Keratinocyte (primary cell): ENCODE measurements at regions not wholly inside any gene's neighbourhood (a gene's known extent, or its start where the extent isn't known, plus 50 kb on each side); places are given as distances from the start of the nearest gene placed in this dataset.

Experiments used
- DNase-seq: peaks from one replicate; pipeline ENCODE4 v3.0.0-alpha.2; 2011; ENCODE audit warnings: low read depth, missing footprints, low spot score
- FAIRE-seq: peaks from 2 replicates; lab custom pipeline; 2011; peaks lifted over from hg19 to GRCh38; lab: Jason Lieb, UNC
- H2AFZ ChIP-seq: 2 replicates; pipeline ENCODE4 v1.6.0; 2012; ENCODE audit warnings: low read length, control low read depth, inconsistent platforms; ENCODE audit not compliant: control insufficient read depth
- H3K27ac ChIP-seq: 2 replicates; pipeline ENCODE4 v1.5.1; 2011; ENCODE audit warnings: low read length; ENCODE audit not compliant: control insufficient read depth, insufficient read depth
- H3K27me3 ChIP-seq: 3 replicates; pipeline ENCODE4 v1.6.0; 2011; ENCODE audit warnings: low read length; ENCODE audit not compliant: control insufficient read depth, insufficient read depth; ENCODE audit errors: extremely low read depth
- H3K36me3 ChIP-seq, 2 experiments: 2 replicates in 1 of 2; 3 replicates in 1 of 2; pipeline ENCODE4 v1.5.1; 2011; ENCODE audit warnings: low read length in 2 of 2, mild to moderate bottlenecking in 1 of 2; ENCODE audit not compliant: control insufficient read depth in 2 of 2, insufficient read depth in 2 of 2; ENCODE audit errors: extremely low read depth in 1 of 2
- H3K4me1 ChIP-seq: 3 replicates; pipeline ENCODE4 v1.5.1; 2011; ENCODE audit warnings: low read length; ENCODE audit not compliant: control insufficient read depth, insufficient read depth; ENCODE audit errors: extremely low read depth
- H3K4me2 ChIP-seq: 3 replicates; pipeline ENCODE4 v1.6.0; 2011; ENCODE audit warnings: low read depth, low read length; ENCODE audit not compliant: control insufficient read depth, insufficient read depth; ENCODE audit errors: extremely low read depth
- H3K4me3 ChIP-seq, 3 experiments: fragments of 200-600 bp in 1 of 3; sonication (generic) in 1 of 3; 2 replicates in 2 of 3; 3 replicates in 1 of 3; pipeline ENCODE4 v1.5.1; 2011 to 2016; ENCODE audit warnings: low read length in 3 of 3, mild to moderate bottlenecking in 3 of 3, control low read depth in 2 of 3, inconsistent platforms in 1 of 3, low read depth in 1 of 3, mixed read lengths in 1 of 3, mixed run types in 1 of 3, moderate library complexity in 1 of 3; ENCODE audit not compliant: control insufficient read depth in 2 of 3, insufficient read depth in 2 of 3; ENCODE audit errors: extremely low read depth in 1 of 3
- H3K79me2 ChIP-seq: 2 replicates; pipeline ENCODE4 v1.6.0; 2012; ENCODE audit warnings: low read length; ENCODE audit not compliant: control insufficient read depth, insufficient read depth
- H3K9ac ChIP-seq: 3 replicates; pipeline ENCODE4 v1.6.0; 2011; ENCODE audit warnings: low read length; ENCODE audit not compliant: control insufficient read depth, insufficient read depth; ENCODE audit errors: extremely low read depth
- H3K9me1 ChIP-seq: 3 replicates; pipeline ENCODE4 v1.6.0; 2011; ENCODE audit warnings: low read length; ENCODE audit not compliant: control insufficient read depth, insufficient read depth; ENCODE audit errors: extremely low read depth
- H3K9me3 ChIP-seq: 2 replicates; pipeline ENCODE4 v1.5.1; 2012; ENCODE audit warnings: low read depth, low read length; ENCODE audit not compliant: control insufficient read depth
- H4K20me1 ChIP-seq: 3 replicates; pipeline ENCODE4 v1.6.0; 2011; ENCODE audit warnings: low read length; ENCODE audit not compliant: control insufficient read depth, insufficient read depth; ENCODE audit errors: extremely low read depth
- EZH2 ChIP-seq: IDR thresholded peaks from one replicate; pipeline ENCODE4 v1.6.1; 2012; ENCODE audit warnings: inconsistent platforms, mild to moderate bottlenecking, low read length, moderate library complexity
- dilution Hi-C: fragments of 300-500 bp; cut with MboI; formaldehyde crosslinking; loops from one replicate; pipeline ENCODE4 v1.7.0; 2020; ENCODE audit warnings: low sequenced_read_pairs; ENCODE audit not compliant: extremely low pct_ligation_motif_present
- TF ChIP-seq, protein P1 (sequence below), 3 experiments: IDR thresholded peaks in 1 of 3; conservative IDR thresholded peaks in 1 of 3; optimal IDR thresholded peaks in 1 of 3; 2 replicates in 2 of 3; 3 replicates in 1 of 3; pipeline versions ENCODE3 to v1.5.1; 2011; ENCODE audit warnings: low read length in 3 of 3, mild to moderate bottlenecking in 3 of 3, moderate library complexity in 2 of 3, control low read depth in 1 of 3, inconsistent platforms in 1 of 3; ENCODE audit not compliant: insufficient read depth in 2 of 3; ENCODE audit errors: extremely low read depth in 1 of 3

DNA sequence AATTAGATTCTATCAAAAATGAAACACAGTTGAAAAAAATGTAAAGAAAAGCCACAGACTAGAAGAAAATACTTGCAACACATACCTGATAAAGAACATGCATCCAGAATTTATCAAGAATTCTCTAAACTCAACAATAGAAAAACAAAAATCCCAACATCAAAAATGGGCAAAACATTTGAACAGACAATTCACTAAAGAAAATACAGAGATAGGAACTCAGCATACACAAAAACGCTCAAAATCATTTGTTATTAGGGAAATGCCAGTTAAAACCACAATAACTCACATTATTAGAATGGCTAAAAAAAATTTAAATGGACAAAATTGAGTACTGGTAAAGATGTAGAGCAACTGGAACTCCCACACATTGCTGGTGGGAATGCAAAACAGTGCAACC, 311.0 kb upstream of the PRDM1 start:
- no peaks in the 10 kb centered on the region for H3K9me1 ChIP-seq
- no peak overlapping the region for H3K9ac ChIP-seq
- H3K36me3 ChIP-seq, result no peaks in the 10 kb centered on the region
- no peak overlapping the region for H3K4me3 ChIP-seq
- H3K4me2 ChIP-seq, result no peak overlapping the region
- dilution Hi-C loops, result no loop called here
- no peaks in the 10 kb centered on the region for H3K79me2 ChIP-seq
- no peaks in the 10 kb centered on the region for H3K27me3 ChIP-seq
- no peaks in the 10 kb centered on the region for H3K9me3 ChIP-seq
- TF ChIP-seq EZH2, result no peak
- TF ChIP-seq, protein P1, sequence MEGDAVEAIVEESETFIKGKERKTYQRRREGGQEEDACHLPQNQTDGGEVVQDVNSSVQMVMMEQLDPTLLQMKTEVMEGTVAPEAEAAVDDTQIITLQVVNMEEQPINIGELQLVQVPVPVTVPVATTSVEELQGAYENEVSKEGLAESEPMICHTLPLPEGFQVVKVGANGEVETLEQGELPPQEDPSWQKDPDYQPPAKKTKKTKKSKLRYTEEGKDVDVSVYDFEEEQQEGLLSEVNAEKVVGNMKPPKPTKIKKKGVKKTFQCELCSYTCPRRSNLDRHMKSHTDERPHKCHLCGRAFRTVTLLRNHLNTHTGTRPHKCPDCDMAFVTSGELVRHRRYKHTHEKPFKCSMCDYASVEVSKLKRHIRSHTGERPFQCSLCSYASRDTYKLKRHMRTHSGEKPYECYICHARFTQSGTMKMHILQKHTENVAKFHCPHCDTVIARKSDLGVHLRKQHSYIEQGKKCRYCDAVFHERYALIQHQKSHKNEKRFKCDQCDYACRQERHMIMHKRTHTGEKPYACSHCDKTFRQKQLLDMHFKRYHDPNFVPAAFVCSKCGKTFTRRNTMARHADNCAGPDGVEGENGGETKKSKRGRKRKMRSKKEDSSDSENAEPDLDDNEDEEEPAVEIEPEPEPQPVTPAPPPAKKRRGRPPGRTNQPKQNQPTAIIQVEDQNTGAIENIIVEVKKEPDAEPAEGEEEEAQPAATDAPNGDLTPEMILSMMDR (optimal IDR thresholded peaks at IDR 0.05 in 1 of 3, IDR thresholded peaks at IDR 0.05 in 1 of 3, conservative IDR thresholded peaks at IDR 0.05 in 1 of 3; ENCODE audit: extremely low read depth in 1 of 3, insufficient read depth in 2 of 3, low read length in 3 of 3), result no peak
- DNase-seq (no peak), FAIRE-seq (no peak)
- H3K27ac ChIP-seq, result no peak overlapping the region
- peaks cover 14% of the 10 kb centered on the region for H3K4me1 ChIP-seq
- no peaks in the 10 kb centered on the region for H4K20me1 ChIP-seq
- no peak overlapping the region for H2AFZ ChIP-seq

DNA sequence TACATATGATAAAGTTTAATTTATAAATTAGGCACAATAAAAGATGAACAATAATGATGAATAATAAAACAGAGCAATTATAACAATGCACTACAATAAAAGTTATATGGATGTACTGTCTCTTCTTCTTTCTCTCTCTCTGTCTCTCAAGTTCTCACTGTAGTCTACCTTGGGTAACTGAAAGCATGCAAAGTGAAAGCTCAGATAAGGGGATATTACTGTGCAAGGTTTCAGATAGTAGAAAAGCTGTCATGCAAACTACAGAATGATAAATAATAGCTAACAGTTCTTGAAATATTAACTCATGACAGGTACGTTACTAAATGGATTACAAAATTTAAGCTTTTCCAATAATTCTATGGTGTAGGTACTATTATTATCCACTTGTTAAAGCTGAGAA, 311.9 kb upstream of the PRDM1 start:
- no peaks in the 10 kb centered on the region for H4K20me1 ChIP-seq
- H3K36me3 ChIP-seq, result no peaks in the 10 kb centered on the region
- H3K4me3 ChIP-seq, result no peak overlapping the region
- no peak overlapping the region for H3K4me2 ChIP-seq
- DNase-seq (no peak), FAIRE-seq (no peak)
- no peaks in the 10 kb centered on the region for H3K9me1 ChIP-seq
- no peaks in the 10 kb centered on the region for H3K9me3 ChIP-seq
- H3K27ac ChIP-seq, result no peak overlapping the region
- H2AFZ ChIP-seq, result no peak overlapping the region
- H3K9ac ChIP-seq, result no peak overlapping the region
- no peaks in the 10 kb centered on the region for H3K27me3 ChIP-seq
- no peaks in the 10 kb centered on the region for H3K79me2 ChIP-seq
- dilution Hi-C loops, result no loop called here
- TF ChIP-seq, protein P1 (optimal IDR thresholded peaks at IDR 0.05 in 1 of 3, IDR thresholded peaks at IDR 0.05 in 1 of 3, conservative IDR thresholded peaks at IDR 0.05 in 1 of 3; ENCODE audit: extremely low read depth in 1 of 3, insufficient read depth in 2 of 3, low read length in 3 of 3), result no peak
- no peak for TF ChIP-seq EZH2
- H3K4me1 ChIP-seq, result peaks cover 22% of the 10 kb centered on the region
